Thoracic aorta (tissue), 2 donors: ENCODE measurements at regions not wholly inside any gene's neighbourhood (a gene's known extent, or its start where the extent isn't known, plus 50 kb on each side); places are given as distances from the start of the nearest gene placed in this dataset.

Experiments used
- ATAC-seq: fragments of 150-250 bp; one replicate; pipeline ENCODE4 v1.8.0; 2017; ENCODE audit warnings: low read depth; ENCODE audit not compliant: insufficient number of reproducible peaks, low FRiP score
- DNase-seq: peaks from one replicate; pipeline ENCODE4 v3.0.0-alpha.2; 2020; ENCODE audit warnings: low spot score
- H3K27ac ChIP-seq, 2 donors: fragments of 200-600 bp; sonication (generic); 1 replicate in 1 of 2; 2 replicates in 1 of 2; pipeline ENCODE4 v1.5.1; 2016; ENCODE audit warnings: mild to moderate bottlenecking in 2 of 2, moderate library complexity in 2 of 2
- H3K27me3 ChIP-seq: fragments of 200-600 bp; sonication (generic); replicated peaks from 2 replicates; pipeline ENCODE4 v1.6.0; 2016; ENCODE audit warnings: mild to moderate bottlenecking; ENCODE audit not compliant: insufficient read depth
- H3K36me3 ChIP-seq: fragments of 200-600 bp; sonication (generic); one replicate; pipeline ENCODE4 v1.5.1; 2016
- H3K4me1 ChIP-seq, 2 donors: fragments of 200-600 bp; sonication (generic); 1 replicate in 1 of 2; 2 replicates in 1 of 2; pipeline versions ENCODE4 v1.5.1 to v1.6.0; 2016; ENCODE audit warnings: low read depth in 2 of 2, mild to moderate bottlenecking in 1 of 2; ENCODE audit not compliant: control insufficient read depth in 1 of 2
- H3K4me3 ChIP-seq: fragments of 200-600 bp; sonication (generic); 2 replicates; pipeline ENCODE4 v1.5.1; 2016; ENCODE audit warnings: mild to moderate bottlenecking
- H3K9me3 ChIP-seq: fragments of 200-600 bp; sonication (generic); 2 replicates; pipeline ENCODE4 v1.5.1; 2016
- TF ChIP-seq, protein P1 (sequence below): fragments of 200-600 bp; sonication (generic); IDR thresholded peaks from one replicate; pipeline ENCODE4 v1.5.1; 2019; ENCODE audit warnings: antibody characterized with exemption

DNA sequence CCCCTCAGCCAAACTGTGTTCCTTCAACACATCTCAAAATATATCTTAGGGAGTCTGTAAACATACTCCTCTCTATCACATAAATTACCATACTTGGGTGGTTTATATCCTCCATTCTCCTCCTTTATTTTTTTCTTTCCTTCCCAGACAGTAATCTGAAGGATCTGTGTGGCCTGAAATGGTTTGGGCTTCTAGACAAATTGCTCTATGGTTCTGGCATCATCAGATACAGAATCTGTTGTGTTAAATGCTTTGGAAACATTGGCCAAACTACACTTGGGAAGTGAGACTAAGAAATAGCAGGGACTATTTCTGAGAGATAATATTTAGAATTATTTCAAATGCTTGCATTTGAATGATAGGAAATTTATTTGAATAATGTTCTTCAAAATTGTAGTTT is 353.0 kb upstream of the KCND2 start:
- no peaks in the 10 kb centered on the region for H3K27me3 ChIP-seq
- H3K4me3 ChIP-seq, result no peak overlapping the region
- no peaks in the 10 kb centered on the region for H3K4me1 ChIP-seq
- ATAC-seq (no peak), DNase-seq (no peak)
- no peaks in the 10 kb centered on the region for H3K36me3 ChIP-seq
- no peaks in the 10 kb centered on the region for H3K9me3 ChIP-seq
- no peak overlapping the region for H3K27ac ChIP-seq
- TF ChIP-seq, protein P1, sequence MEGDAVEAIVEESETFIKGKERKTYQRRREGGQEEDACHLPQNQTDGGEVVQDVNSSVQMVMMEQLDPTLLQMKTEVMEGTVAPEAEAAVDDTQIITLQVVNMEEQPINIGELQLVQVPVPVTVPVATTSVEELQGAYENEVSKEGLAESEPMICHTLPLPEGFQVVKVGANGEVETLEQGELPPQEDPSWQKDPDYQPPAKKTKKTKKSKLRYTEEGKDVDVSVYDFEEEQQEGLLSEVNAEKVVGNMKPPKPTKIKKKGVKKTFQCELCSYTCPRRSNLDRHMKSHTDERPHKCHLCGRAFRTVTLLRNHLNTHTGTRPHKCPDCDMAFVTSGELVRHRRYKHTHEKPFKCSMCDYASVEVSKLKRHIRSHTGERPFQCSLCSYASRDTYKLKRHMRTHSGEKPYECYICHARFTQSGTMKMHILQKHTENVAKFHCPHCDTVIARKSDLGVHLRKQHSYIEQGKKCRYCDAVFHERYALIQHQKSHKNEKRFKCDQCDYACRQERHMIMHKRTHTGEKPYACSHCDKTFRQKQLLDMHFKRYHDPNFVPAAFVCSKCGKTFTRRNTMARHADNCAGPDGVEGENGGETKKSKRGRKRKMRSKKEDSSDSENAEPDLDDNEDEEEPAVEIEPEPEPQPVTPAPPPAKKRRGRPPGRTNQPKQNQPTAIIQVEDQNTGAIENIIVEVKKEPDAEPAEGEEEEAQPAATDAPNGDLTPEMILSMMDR, result no peak

DNA sequence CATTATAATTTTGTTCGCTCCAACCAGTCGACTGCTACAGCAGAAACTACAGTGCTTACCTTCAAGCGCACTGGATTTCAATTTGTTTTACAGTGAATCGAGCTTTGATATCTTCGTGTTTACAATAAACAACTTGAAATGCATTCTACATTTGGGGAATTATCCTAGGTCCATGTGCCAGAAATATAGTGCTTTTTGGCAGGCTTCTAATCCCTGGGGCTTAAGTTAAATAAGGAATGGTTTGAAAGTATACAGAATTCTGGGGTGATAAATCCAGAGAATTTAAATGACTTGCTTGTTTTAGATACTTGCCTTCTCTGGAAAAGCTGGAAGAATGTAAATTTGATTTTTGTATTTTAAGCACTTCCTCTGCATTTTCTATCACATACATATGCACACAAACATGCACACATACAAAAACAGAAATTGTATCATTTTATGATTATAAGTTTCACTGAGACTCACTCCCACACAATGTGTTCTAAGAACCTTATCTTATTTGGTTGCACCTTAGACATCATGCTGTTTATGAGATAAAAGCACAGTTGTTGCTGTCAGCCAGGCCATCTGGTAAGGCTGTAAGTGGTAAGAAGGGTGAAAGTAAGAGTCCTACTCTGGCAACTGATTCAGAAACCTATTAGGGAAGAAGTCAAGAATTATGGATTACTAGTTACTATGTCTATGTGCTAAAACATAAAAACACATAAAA is 347.2 kb upstream of the KCND2 start:
- TF ChIP-seq, protein P1, result no peak
- H3K9me3 ChIP-seq, result no peaks in the 10 kb centered on the region
- no peaks in the 10 kb centered on the region for H3K36me3 ChIP-seq
- no peak overlapping the region for H3K4me3 ChIP-seq
- no peaks in the 10 kb centered on the region for H3K4me1 ChIP-seq
- ATAC-seq, result no peak
- H3K27me3 ChIP-seq, result no peaks in the 10 kb centered on the region
- H3K27ac ChIP-seq, result no peak overlapping the region
- DNase-seq, result no peak

DNA sequence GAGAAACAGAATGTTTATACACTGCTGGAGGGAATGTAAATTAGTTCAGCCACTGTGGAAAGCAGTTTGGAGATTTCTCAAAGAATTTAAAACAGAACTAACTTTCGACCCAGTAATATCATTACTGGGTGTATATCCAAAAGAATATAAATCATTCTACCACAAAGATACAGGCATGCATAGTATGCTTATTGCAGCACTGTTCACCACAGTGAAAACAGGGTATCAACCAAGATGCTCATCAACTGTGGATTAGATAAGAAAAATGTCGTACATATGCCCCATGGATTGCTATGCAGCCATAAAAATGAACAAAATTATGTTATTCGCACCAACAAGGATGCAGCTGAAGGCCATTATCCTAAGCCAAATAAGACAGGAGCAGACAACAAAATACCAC is 343.1 kb upstream of the KCND2 start:
- H3K36me3 ChIP-seq, result no peaks in the 10 kb centered on the region
- H3K4me3 ChIP-seq, result no peak overlapping the region
- TF ChIP-seq, protein P1, result no peak
- no peaks in the 10 kb centered on the region for H3K27me3 ChIP-seq
- H3K4me1 ChIP-seq, result no peaks in the 10 kb centered on the region
- no peak for DNase-seq
- H3K9me3 ChIP-seq, result no peaks in the 10 kb centered on the region
- H3K27ac ChIP-seq, result no peak overlapping the region
- ATAC-seq, result no peak

DNA sequence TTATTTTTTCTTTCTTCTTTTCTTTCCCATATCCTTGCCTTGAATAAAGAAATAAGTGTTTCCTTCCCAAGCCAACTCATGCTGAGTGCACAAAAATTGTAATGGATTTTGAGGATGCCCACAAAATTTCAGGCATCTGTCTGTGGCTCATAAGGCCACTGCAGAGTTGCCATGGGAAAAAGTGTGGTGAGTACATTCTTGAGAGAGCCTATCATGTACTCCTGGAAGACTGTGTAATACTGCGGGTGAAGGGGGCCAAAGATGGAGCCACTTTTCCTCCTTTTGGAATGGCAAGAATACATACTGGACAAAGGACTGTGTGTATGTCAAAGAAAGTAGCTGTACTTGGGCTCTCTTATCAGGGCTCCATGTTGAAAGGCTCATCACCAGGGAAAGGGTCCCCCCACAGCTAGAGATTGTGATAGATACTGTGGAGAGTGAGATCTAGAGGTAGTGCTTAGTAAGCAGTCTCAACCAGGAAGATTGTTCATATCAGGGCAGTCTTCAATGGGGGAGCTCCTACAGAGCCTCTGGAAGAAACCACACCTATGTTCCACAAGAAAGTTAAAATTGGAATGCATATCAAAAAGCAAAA is 341.6 kb upstream of the KCND2 start:
- ATAC-seq (no peak), DNase-seq (no peak)
- no peak overlapping the region for H3K27ac ChIP-seq
- TF ChIP-seq, protein P1, result no peak
- H3K9me3 ChIP-seq, result no peaks in the 10 kb centered on the region
- H3K36me3 ChIP-seq, result no peaks in the 10 kb centered on the region
- no peak overlapping the region for H3K4me3 ChIP-seq
- no peaks in the 10 kb centered on the region for H3K4me1 ChIP-seq
- H3K27me3 ChIP-seq, result no peaks in the 10 kb centered on the region

DNA sequence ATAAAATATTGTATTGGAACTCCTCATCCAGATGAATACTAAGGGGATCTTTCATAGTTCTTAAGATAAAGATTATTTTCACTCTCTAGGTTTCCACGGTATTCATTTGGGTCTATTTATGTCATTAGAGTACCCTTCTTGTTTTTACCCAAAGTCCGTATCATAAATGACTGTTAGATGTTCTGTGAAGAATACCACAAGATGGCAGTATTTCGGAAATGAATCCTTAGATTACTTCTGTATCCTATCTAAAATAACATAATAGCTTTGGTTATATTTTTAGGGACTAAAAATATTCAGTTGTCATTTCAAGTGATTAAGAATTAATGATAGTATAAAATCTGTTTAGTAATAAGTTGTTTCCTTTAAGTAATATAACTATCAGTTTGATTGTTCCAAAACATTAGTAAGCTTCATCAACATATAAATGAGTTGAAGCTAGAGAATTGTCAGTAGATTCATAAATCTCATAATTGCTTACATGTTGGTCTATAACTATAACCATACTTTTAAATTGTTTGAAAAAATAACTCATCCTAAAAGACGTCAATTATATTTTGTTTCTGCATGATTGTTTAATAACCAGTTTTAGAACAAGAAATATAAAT is 337.5 kb upstream of the KCND2 start:
- no peak for DNase-seq
- Histone ChIP-seq H3K4me3 (no peak overlapping the region), H3K27me3 (no peaks in the 10 kb centered on the region), H3K27ac (no peak overlapping the region), H3K9me3 (no peaks in the 10 kb centered on the region), H3K4me1 (no peaks in the 10 kb centered on the region), H3K36me3 (no peaks in the 10 kb centered on the region)
- ATAC-seq, result no peak
- TF ChIP-seq, protein P1, result peak; percentile 43
